NCI-H187 treated with DMSO at 0.1 percent for 48 hours (cell line): ENCODE measurements at regions not wholly inside any gene's neighbourhood (a gene's known extent, or its start where the extent isn't known, plus 50 kb on each side); places are given as distances from the start of the nearest gene placed in this dataset.

Source experiments
- DNase-seq: peaks from one replicate; lab custom pipeline; 2025; lab: John Stamatoyannopoulos, UW

GRCh38 chr5:4817767-4818166 is 322.4 kb upstream of the ADAMTS16 start:
- DNase-seq: no peak

GRCh38 chr5:4831325-4831724 is 308.8 kb upstream of the ADAMTS16 start:
- DNase-seq: no peak

GRCh38 chr5:4832471-4832870 is 307.7 kb upstream of the ADAMTS16 start:
- no peak for DNase-seq

- DNase-seq: peak; percentile 72
These were observed 306.9 kb upstream of the ADAMTS16 start for GRCh38 chr5:4833104-4833738.

GRCh38 chr5:4837489-4838058 is 302.6 kb upstream of the ADAMTS16 start:
- no peak for DNase-seq

- no peak for DNase-seq
These were observed 294.9 kb upstream of the ADAMTS16 start for GRCh38 chr5:4845221-4845620.

GRCh38 chr5:4847766-4848165 is 292.4 kb upstream of the ADAMTS16 start:
- DNase-seq: no peak

GRCh38 chr5:4855036-4855435 is 285.1 kb upstream of the ADAMTS16 start:
- no peak for DNase-seq

- no peak for DNase-seq
These were observed 284.2 kb upstream of the ADAMTS16 start for GRCh38 chr5:4855880-4856279.

- no peak for DNase-seq
These were observed 282.4 kb upstream of the ADAMTS16 start for GRCh38 chr5:4857761-4858160.

GRCh38 chr5:4859500-4860235 is 280.5 kb upstream of the ADAMTS16 start:
- DNase-seq: no peak

GRCh38 chr5:4860631-4861030 is 279.5 kb upstream of the ADAMTS16 start:
- DNase-seq: no peak

GRCh38 chr5:4862500-4862899 is 277.6 kb upstream of the ADAMTS16 start:
- DNase-seq: no peak

GRCh38 chr5:4866131-4866659 is 273.9 kb upstream of the ADAMTS16 start:
- DNase-seq: no peak

- DNase-seq: no peak
These were observed 273.3 kb upstream of the ADAMTS16 start for GRCh38 chr5:4866817-4867216.

- no peak for DNase-seq
These were observed 271.9 kb upstream of the ADAMTS16 start for GRCh38 chr5:4868140-4868735.

GRCh38 chr5:4873652-4874051 is 266.5 kb upstream of the ADAMTS16 start:
- DNase-seq: no peak

GRCh38 chr5:4874097-4874496 is 266.0 kb upstream of the ADAMTS16 start:
- no peak for DNase-seq

- no peak for DNase-seq
These were observed 264.2 kb upstream of the ADAMTS16 start for GRCh38 chr5:4875942-4876341.

- DNase-seq: no peak
These were observed 263.3 kb upstream of the ADAMTS16 start for GRCh38 chr5:4876804-4877203.

GRCh38 chr5:4877579-4877978 is 262.6 kb upstream of the ADAMTS16 start:
- no peak for DNase-seq

GRCh38 chr5:4879075-4879474 is 261.1 kb upstream of the ADAMTS16 start:
- DNase-seq: no peak
